ENCODE measurements at regions not wholly inside any gene's neighbourhood (a gene's known extent, or its start where the extent isn't known, plus 50 kb on each side); places are given as distances from the start of the nearest gene placed in this dataset.

GRCh38 chr9:135272608-135273007 lies 185.1 kb downstream of the OLFM1 start:
- Mint-ChIP-seq H3K36me3 (ENCODE audit: low read depth) (no peaks in the 10 kb centered on the region), H3K27me3 (ENCODE audit: low read depth) (no peaks in the 10 kb centered on the region), H3K4me3 (no peak overlapping the region), H3K4me1 (ENCODE audit: low read depth) (no peaks in the 10 kb centered on the region), H3K27ac (no peak overlapping the region), H3K9me3 (no peaks in the 10 kb centered on the region)

DNA sequence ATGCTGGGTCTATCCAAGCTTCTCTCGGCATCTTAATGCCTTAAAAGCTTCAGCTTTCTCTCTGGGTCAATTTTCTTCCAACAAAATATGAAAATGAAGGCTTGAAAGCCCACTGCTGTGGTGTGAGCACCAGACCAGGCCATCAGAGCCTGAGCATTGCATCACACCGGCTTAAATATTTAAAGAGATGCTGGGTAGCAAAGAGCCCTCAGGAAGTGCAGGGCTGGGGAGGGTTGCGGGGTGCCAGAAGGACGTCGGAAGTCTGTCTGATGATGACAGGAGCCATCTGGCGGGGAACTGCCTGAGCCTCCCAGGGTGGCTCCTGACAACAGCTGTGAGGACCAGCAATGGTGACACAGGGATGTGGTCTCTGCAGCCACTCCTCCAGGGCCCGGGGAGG lies 185.5 kb downstream of the OLFM1 start:
- Mint-ChIP-seq H3K4me1 (ENCODE audit: low read depth) (no peaks in the 10 kb centered on the region), H3K27ac (no peak overlapping the region), H3K27me3 (ENCODE audit: low read depth) (no peaks in the 10 kb centered on the region), H3K4me3 (no peak overlapping the region), H3K9me3 (no peaks in the 10 kb centered on the region), H3K36me3 (ENCODE audit: low read depth) (no peaks in the 10 kb centered on the region)

DNA sequence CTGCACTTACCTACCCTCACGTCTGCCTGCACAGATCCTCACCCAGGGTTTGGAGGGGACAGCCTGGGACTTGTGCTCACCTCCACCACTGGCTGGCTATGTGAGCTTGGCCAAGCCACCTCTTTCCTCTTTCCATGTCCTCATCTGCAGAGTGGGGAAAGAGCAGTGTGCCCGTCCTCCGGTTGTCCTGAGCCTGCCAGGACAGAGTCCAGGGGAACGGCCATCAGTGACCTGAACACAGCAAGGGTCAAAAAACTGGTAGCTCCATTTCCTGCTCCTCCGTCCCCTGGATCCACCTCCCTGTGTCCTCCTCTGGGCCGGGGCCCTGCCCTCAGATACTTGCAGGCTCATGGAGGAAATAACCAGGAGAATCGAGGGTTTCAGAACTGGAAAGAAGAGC lies 187.7 kb downstream of the OLFM1 start:
- Mint-ChIP-seq H3K4me1 (ENCODE audit: low read depth) (no peaks in the 10 kb centered on the region), H3K36me3 (ENCODE audit: low read depth) (no peaks in the 10 kb centered on the region), H3K4me3 (no peak overlapping the region), H3K27ac (no peak overlapping the region), H3K9me3 (no peaks in the 10 kb centered on the region), H3K27me3 (ENCODE audit: low read depth) (no peaks in the 10 kb centered on the region)

- no peaks in the 10 kb centered on the region for H3K9me3 Mint-ChIP-seq
- H3K27ac Mint-ChIP-seq, result no peak overlapping the region
- no peaks in the 10 kb centered on the region for H3K4me1 Mint-ChIP-seq (ENCODE audit: low read depth)
- H3K27me3 Mint-ChIP-seq (ENCODE audit: low read depth), result no peaks in the 10 kb centered on the region
- H3K36me3 Mint-ChIP-seq (ENCODE audit: low read depth), result no peaks in the 10 kb centered on the region
- H3K4me3 Mint-ChIP-seq, result no peak overlapping the region
Observed at GRCh38 chr9:135275571-135276289, 188.3 kb downstream of the OLFM1 start.

DNA sequence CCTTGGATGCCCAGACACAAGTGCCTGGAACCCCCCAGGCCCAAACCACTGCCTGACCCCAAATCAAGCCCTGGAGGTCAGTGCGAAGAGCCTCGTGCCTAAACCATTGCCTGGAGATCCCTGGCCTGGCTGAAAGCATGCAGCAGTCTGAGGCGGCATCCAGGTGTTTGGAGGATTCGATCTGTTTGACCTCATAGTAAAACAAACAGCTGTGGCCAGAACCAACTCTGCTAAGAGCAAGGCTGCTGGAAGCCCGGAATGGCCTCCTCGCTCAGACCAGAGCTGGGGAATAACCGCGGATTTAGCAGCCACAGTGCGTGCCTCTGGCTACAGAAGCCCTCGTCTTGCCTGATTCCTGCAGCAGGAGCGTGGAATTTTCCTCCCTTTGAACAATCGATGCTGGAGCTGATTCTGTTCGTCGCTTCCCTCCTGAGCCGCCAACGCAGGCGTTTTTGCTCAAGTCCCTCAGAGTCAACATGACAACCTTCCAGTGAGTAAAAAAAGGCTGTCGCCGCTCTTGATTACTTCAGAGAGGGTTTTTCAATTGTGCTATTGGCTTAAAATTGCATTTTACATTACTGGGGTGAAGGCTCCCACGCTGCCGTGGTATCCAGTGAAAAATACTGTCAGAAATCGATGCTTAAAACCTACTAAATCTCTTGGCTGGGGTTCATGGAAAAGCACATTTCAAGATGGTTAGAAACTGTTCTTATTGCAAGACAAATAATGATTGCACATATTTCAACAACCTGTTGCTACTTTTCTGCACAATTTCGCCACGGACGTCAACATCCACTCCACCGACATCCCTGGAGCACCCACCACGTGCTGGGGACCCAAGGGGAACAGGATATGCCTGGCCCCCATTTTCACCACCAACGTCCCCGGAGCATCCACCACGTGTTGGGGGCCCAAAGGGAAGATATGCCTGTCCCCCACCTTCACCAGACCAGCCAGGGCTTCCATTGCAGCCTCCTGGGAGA lies 190.0 kb downstream of the OLFM1 start:
- no peaks in the 10 kb centered on the region for H3K9me3 Mint-ChIP-seq
- no peaks in the 10 kb centered on the region for H3K36me3 Mint-ChIP-seq (ENCODE audit: low read depth)
- no peaks in the 10 kb centered on the region for H3K4me1 Mint-ChIP-seq (ENCODE audit: low read depth)
- no peaks in the 10 kb centered on the region for H3K27me3 Mint-ChIP-seq (ENCODE audit: low read depth)
- no peak overlapping the region for H3K27ac Mint-ChIP-seq
- no peak overlapping the region for H3K4me3 Mint-ChIP-seq

- H3K27me3 Mint-ChIP-seq (ENCODE audit: low read depth), result no peaks in the 10 kb centered on the region
- no peak overlapping the region for H3K27ac Mint-ChIP-seq
- H3K4me1 Mint-ChIP-seq (ENCODE audit: low read depth), result no peaks in the 10 kb centered on the region
- no peaks in the 10 kb centered on the region for H3K9me3 Mint-ChIP-seq
- no peaks in the 10 kb centered on the region for H3K36me3 Mint-ChIP-seq (ENCODE audit: low read depth)
- H3K4me3 Mint-ChIP-seq, result no peak overlapping the region
Observed at GRCh38 chr9:135278586-135278985, 191.1 kb downstream of the OLFM1 start.

- Mint-ChIP-seq H3K27ac (no peak overlapping the region), H3K27me3 (ENCODE audit: low read depth) (no peaks in the 10 kb centered on the region), H3K9me3 (no peaks in the 10 kb centered on the region), H3K4me1 (ENCODE audit: low read depth) (no peaks in the 10 kb centered on the region), H3K4me3 (no peak overlapping the region), H3K36me3 (ENCODE audit: low read depth) (no peaks in the 10 kb centered on the region)
Observed at GRCh38 chr9:135279385-135279784, 191.9 kb downstream of the OLFM1 start.

DNA sequence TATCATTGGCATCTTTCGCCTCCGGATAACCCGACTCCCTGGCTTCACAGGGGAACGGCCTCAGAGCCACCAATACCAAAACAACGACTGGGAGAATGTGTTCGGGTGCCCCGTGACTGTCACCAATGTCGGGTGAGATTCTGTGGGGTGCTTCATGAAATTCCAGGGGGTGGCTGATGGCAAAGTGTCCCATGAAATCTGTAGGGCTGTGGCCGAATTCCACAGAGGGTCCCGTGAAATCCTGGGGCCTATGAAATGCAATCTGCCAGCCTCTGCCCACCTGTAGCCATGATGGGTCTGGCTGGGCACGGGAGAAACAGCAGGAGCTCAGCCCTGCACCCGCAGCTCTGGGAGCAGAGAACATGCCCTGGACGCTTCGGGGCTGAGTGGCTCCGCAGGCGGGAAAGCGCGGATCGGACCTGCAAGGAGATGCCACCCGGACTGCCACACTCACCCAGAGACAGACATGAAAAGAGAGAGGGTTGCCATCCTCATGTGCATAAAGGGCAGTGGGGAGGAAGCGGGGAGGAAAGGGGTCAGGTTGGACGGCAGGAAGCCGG lies 192.4 kb downstream of the OLFM1 start:
- no peaks in the 10 kb centered on the region for H3K36me3 Mint-ChIP-seq (ENCODE audit: low read depth)
- H3K27ac Mint-ChIP-seq, result no peak overlapping the region
- no peaks in the 10 kb centered on the region for H3K9me3 Mint-ChIP-seq
- no peaks in the 10 kb centered on the region for H3K4me1 Mint-ChIP-seq (ENCODE audit: low read depth)
- no peaks in the 10 kb centered on the region for H3K27me3 Mint-ChIP-seq (ENCODE audit: low read depth)
- H3K4me3 Mint-ChIP-seq, result no peak overlapping the region

- no peaks in the 10 kb centered on the region for H3K9me3 Mint-ChIP-seq
- no peaks in the 10 kb centered on the region for H3K4me1 Mint-ChIP-seq (ENCODE audit: low read depth)
- H3K27me3 Mint-ChIP-seq (ENCODE audit: low read depth), result no peaks in the 10 kb centered on the region
- H3K36me3 Mint-ChIP-seq (ENCODE audit: low read depth), result no peaks in the 10 kb centered on the region
- H3K27ac Mint-ChIP-seq, result no peak overlapping the region
- no peak overlapping the region for H3K4me3 Mint-ChIP-seq
Observed at GRCh38 chr9:135280666-135281065, 193.2 kb downstream of the OLFM1 start.

- Mint-ChIP-seq H3K27me3 (ENCODE audit: low read depth) (no peaks in the 10 kb centered on the region), H3K4me3 (no peak overlapping the region), H3K4me1 (ENCODE audit: low read depth) (no peaks in the 10 kb centered on the region), H3K36me3 (ENCODE audit: low read depth) (no peaks in the 10 kb centered on the region), H3K9me3 (no peaks in the 10 kb centered on the region), H3K27ac (no peak overlapping the region)
Observed at GRCh38 chr9:135281151-135281550, 193.7 kb downstream of the OLFM1 start.

DNA sequence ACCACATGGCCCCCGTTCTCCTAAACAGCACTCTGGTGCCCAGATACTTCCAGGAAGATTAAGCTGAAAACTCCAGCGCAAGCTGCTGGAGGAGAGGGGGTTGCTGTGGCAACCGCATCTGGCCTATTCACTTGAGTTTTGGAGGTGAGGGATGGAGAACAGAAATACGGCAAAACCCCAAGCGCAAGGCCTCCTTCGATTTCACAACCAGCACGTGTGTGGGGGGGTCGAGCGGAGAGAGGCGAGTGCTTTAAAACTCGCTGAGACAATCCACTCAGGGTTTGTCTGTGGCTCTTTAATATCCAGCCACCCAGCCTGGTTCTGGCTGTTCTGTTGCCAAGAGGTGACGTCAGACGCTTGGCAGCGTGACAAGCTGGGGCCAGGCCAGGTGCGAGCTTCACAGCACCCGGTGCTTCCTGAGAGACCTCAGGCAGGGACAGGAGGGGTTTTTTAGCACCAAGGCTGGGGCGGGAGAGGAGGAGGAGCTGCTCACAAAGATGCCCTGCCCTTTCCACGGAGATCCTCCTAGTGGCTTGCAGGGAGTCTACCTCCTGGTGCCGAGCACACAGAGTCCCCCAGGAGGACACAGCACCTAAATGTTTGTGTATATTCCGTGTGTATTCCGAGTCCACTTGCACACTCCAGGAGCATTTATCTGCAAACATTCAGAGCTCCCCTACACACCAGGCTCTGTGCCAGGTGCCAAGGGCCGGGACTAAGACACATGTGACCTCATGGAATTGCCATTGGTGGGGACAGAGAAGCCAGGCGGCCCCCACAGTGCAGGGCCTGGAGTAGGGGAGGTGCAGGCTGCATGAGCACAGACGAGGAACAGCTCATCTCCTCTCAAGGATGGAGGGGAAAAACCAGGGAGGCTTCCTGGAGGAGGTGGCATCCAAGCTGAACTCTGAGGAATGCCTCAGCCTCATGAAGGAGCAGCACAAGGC lies 194.6 kb downstream of the OLFM1 start:
- H3K36me3 Mint-ChIP-seq (ENCODE audit: low read depth), result no peaks in the 10 kb centered on the region
- no peaks in the 10 kb centered on the region for H3K4me1 Mint-ChIP-seq (ENCODE audit: low read depth)
- H3K4me3 Mint-ChIP-seq, result no peak overlapping the region
- H3K9me3 Mint-ChIP-seq, result peaks cover under 1% of the 10 kb centered on the region
- H3K27ac Mint-ChIP-seq, result no peak overlapping the region
- H3K27me3 Mint-ChIP-seq (ENCODE audit: low read depth), result no peaks in the 10 kb centered on the region

DNA sequence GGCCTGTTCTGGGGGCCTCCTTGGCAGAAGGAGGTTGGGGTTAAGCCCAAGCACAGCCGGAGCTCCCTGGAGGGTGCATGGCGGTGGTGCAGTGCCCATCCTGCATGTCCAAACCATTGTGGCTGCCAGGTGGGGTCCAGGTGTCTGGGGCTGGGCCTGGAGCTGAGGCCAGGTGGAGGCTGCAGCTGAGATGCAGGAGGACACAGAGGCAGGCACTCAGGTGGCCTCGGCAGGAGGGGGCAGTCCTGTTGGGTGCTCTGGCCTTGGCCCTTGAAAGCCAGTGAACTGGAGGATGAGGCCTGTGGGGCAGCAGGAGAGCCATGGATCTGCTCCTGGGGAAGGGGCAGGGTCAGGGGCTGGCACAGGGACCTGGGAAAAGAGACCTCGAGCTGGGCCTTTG lies 195.3 kb downstream of the OLFM1 start:
- no peak overlapping the region for H3K27ac Mint-ChIP-seq
- H3K36me3 Mint-ChIP-seq (ENCODE audit: low read depth), result no peaks in the 10 kb centered on the region
- H3K4me1 Mint-ChIP-seq (ENCODE audit: low read depth), result no peaks in the 10 kb centered on the region
- no peak overlapping the region for H3K4me3 Mint-ChIP-seq
- no peaks in the 10 kb centered on the region for H3K27me3 Mint-ChIP-seq (ENCODE audit: low read depth)
- H3K9me3 Mint-ChIP-seq, result peaks cover 5% of the 10 kb centered on the region

GRCh38 chr9:135283671-135284070 lies 195.9 kb upstream of the PPP1R26 start:
- no peaks in the 10 kb centered on the region for H3K36me3 Mint-ChIP-seq (ENCODE audit: low read depth)
- no peaks in the 10 kb centered on the region for H3K27me3 Mint-ChIP-seq (ENCODE audit: low read depth)
- peaks cover 5% of the 10 kb centered on the region for H3K9me3 Mint-ChIP-seq
- H3K4me3 Mint-ChIP-seq, result no peak overlapping the region
- H3K27ac Mint-ChIP-seq, result no peak overlapping the region
- no peaks in the 10 kb centered on the region for H3K4me1 Mint-ChIP-seq (ENCODE audit: low read depth)

All from T-helper 1 cell treated with Interleukin-12 subunit alpha and Interleukin-12 subunit beta and Interleukin-4 antibody, amounts not matched to agents 30 μg/mL and 1 μg/mL, for 36 hours (primary cell).